GM21576 (cell line): ENCODE measurements at regions not wholly inside any gene's neighbourhood (a gene's known extent, or its start where the extent isn't known, plus 50 kb on each side); places are given as distances from the start of the nearest gene placed in this dataset.
A peak's percentile ranks its signal among the peaks of the same experiment; 100 is the strongest.
"Not testable (repeated sequence)": the region's sequence is repeated elsewhere in the genome, so short reads cannot be mapped to it uniquely, and the experiment has no call there.

ENCODE experiments used
- ATAC-seq: cut with Tn5 transposase; IDR thresholded peaks from one replicate; pipeline ENCODE4 v1.9.1; 2021; ENCODE audit warnings: mild to moderate bottlenecking, moderate library complexity; ENCODE audit not compliant: unreplicated experiment

- no peak for ATAC-seq
These were observed 126.5 kb upstream of the MEX3C start for GRCh38 chr18:51323961-51324360.

GRCh38 chr18:51330148-51330547 lies 132.7 kb upstream of the MEX3C start:
- no peak for ATAC-seq

DNA sequence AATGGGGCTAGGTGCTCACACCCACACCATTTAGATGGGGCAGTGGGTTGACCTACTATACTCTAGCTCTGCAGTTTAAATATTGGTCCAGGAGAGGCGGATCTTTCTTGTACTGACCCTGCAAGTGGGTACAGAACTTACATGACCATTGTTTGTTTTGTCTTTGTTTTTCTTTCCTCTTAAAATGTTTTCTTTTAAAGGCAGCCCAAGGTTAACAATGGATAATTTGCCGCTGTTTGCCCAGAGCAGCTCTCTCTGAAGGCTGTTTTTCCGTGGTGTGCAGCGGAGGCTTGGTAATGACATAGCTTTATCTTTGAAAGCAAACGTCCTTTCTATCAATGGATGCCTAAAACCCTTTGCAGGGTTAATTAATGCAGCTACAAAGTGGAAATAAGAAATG lies 133.3 kb upstream of the MEX3C start:
- no peak for ATAC-seq

DNA sequence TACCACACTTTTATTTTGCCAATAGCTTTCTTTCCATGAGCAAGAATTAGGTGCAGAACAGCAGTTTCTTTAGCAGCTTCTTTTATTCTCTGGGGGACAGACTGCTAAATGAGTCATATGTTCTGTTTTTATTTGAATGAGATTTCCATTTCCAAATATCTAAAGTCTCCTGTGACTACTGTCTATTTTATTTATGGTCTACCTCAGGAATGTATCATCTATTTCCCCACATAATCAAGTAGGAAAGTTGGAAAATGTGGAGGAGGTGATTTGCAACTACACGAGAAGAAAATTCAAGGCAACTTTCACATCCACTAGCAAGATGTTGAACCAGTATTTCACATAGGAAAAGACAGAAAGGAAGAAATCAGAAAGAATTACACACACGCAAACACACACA lies 139.9 kb upstream of the MEX3C start:
- ATAC-seq, result no peak

GRCh38 chr18:51339856-51340255 lies 142.4 kb upstream of the MEX3C start:
- ATAC-seq, result no peak

DNA sequence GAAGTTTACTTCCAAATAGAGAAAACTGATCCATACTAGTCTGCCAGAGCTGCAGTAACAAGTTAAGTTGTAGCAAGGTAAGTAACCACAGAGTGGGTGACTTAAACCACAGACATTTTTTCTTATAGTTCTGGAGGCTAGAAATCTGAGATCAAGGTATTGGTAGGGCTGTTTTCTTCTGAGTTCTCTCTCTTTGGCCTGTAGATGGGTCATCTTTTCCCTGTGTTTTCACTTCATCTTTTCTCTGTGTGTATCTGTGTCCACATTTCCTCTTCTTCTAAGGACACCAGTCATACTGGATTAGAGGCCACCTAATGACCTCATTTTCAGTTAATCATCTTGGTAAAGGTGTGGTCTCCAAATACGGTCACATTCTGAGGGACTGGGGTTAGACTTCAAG lies 142.9 kb upstream of the MEX3C start:
- ATAC-seq, result no peak

DNA sequence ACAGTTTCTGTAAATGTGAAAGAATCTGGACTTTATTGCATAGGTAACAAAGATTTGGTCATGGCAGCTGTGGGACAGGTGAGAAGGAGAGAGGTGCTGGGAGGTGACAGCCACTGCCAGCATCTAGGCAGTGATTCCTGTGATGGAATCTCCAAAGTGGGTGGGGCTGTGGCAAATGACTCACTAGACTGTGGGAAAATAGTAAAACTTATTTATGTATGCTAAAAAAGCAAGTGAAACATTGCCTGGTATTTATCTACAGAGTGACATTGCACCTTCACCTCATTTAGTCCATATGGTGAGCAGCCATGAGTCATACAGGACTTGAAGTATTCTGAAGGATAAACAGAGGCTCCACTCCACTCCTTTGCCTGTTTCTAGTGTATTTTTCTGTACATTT lies 145.3 kb upstream of the MEX3C start:
- no peak for ATAC-seq

- no peak for ATAC-seq
These were observed 148.4 kb upstream of the MEX3C start for GRCh38 chr18:51345848-51346391.

DNA sequence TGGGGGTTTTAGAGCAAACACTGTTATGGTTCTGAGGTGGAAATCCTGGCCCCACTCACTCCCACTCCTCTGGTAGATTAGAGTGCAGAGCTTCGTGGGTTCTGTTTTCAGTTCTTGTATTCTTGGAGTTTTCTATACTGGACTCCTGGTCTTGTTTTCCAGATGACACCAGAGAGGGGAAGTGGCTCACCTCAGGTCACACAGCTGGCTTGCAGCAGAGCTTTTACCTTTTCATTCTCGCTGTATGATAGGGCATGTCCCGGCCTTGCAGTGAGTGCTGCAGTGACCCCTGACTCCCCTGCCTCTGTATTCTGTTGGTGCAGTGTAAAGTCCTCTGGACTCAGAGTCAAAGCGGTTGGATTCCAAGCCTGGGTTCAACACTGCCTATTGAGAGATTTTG lies 148.9 kb upstream of the MEX3C start:
- ATAC-seq, result no peak

- no peak for ATAC-seq
These were observed 152.6 kb upstream of the MEX3C start for GRCh38 chr18:51350081-51350480.

DNA sequence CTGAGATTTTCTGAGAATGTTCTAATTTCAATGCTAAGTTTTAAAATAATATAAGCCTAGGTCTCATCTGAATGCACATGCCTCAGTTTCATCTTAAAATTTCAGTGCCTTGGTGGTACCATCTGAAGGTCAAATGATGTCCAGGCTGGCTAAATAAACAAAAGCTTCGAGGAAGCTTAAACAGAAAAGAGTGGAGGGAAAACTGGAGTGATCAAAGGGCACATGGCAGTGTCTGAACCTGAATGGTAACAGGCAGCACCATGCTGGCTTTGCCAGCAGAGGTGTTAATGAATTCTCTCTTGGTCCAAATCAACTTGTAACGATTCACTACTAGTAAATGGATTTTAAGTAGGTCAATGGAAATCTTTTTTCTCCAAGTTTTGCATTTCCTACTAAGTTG lies 158.4 kb upstream of the MEX3C start:
- no peak for ATAC-seq

DNA sequence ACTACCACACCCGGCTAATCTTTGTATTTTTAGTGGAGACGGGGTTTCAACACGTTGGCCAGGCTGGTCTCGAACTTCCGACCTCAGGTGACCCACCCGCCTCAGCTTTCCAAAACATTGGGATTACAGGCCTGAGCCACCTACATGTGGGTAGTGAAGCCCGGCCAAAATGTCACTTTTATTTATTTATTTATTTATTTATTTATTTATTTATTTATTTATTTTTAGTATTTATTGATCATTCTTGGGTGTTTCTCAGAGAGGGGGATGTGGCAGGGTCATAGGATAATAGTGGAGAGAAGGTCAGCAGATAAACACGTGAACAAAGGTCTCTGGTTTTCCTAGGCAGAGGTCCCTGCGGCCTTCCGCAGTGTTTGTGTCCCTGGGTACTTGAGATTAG lies 162.8 kb upstream of the MEX3C start:
- not testable (repeated sequence) for ATAC-seq

DNA sequence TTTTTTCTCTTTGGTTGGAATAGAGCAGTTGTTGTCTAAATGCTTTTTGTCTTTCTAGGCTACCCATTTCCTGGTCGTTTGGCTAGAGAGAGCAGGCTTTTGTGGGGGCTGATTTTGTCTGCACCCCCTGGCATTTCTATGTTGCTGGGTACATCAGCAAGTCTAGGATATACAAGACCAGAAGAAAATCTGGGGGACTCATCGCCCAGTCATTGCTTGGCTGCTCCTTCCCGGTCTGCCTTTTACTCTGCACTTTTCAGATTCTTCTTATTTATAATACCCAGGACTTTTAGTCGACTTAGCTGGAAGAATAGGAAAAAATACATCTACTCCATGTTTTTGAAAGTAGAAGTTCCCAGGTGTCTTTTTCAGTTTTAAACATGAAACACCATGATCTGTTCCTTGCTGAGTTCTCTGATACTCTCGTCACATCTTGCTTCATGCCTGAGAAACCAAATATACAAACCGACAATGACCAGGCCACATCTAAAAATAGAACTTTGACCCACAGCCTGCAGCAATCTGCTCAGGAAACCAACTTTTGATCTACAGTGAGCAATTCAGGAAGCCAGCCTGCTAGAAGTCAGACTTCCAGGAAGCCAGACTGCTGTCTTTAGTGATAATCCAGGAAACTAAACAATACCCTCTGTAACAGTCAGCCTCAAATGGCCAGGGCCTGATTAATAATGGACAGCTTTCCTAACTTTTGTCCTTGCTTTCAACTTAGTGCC lies 163.8 kb upstream of the MEX3C start:
- ATAC-seq, result peak; percentile 88

GRCh38 chr18:51363384-51363783 lies 165.9 kb upstream of the MEX3C start:
- no peak for ATAC-seq

DNA sequence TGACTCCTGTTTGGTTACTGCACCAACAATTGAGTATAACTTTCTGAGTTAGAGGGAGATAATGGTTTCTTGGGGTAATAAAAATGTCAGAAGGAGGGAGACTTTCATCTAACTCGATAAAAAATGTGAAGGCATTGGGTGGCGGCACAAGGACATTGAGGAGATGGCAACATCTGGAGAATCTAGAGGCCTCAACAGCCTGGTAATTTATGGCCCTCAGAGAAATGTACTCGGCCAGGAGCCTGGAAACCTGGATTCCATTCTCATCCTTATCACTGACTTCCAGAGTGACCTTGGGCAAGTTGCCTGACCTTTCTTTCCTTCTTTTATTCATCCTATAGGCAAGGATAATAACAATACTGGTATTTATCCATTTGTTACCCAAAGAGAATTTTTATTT lies 173.5 kb upstream of the MEX3C start:
- no peak for ATAC-seq

- no peak for ATAC-seq
These were observed 174.4 kb upstream of the MEX3C start for GRCh38 chr18:51371929-51372328.

- no peak for ATAC-seq
These were observed 184.6 kb upstream of the MEX3C start for GRCh38 chr18:51382081-51382480.

GRCh38 chr18:51383116-51383515 lies 185.6 kb upstream of the MEX3C start:
- ATAC-seq, result no peak

DNA sequence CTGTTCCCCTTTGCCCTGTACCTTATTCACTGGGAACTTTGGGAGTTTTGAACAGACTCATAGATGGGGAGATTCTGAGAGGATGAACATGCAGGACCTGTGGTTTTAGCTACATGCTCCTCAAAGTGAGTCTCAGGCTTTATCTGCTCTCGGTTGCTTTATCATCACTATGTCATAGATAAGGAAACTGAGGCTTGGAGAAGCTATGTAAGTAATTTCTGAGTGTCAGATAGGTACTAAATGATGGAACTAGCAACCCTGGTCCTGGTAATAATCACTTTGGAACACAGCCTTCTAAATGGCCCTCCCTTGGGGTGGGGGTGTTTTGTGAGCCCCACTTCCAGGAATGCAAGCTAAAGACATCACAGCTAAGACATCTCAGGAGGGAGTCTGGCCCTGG lies 186.2 kb upstream of the MEX3C start:
- no peak for ATAC-seq

GRCh38 chr18:51385270-51385669 lies 187.8 kb upstream of the MEX3C start:
- no peak for ATAC-seq

DNA sequence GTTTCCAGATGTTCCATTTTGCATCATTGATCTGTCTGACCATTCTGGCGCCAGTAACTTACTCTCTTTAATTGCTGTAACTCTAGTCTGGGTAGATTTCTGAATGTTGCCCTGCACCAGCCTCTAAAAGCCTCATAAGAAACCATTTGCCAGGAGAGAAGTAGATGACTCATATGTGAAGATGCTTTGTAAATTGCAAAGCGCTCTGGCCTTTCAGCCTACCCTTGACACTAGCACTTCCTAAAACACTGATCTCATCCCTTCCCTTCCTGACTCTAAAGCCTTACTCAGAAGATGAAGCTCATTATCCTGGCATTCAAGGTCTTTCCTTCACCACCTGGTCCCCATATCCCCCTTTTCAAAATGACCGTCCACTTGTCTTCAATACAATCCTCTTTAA lies 193.2 kb upstream of the MEX3C start:
- ATAC-seq, result no peak

- ATAC-seq, result no peak
These were observed 193.7 kb upstream of the MEX3C start for GRCh38 chr18:51391215-51391614.

DNA sequence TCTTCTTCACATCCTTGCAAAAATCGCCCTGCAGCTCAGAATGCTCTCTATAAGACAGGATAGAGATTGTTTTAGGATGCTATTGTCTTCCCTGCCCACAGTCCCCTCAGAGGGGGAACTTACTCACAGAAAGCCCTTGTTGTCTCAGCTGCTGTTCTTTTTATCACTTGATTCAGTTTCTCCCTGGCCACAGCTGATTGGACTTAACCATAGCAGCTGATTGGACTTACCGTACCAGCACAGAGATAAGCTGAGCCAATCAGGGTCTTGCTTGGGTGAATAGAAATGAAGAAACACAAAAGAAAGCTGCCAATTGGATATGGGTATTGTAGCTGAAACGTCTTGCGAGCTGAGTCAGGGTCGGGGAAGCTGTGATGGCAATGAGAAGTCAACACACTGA lies 194.2 kb upstream of the MEX3C start:
- no peak for ATAC-seq
